ENCODE measurements at regions not wholly inside any gene's neighbourhood (a gene's known extent, or its start where the extent isn't known, plus 50 kb on each side); places are given as distances from the start of the nearest gene placed in this dataset.

- TF ChIP-seq CTCF (IDR thresholded peaks at IDR 0.05 in 8 of 11, conservative IDR thresholded peaks at IDR 0.05 in 3 of 11) (no peak), POLR2A (IDR thresholded peaks at IDR 0.05) (no peak)
These were observed 432.9 kb downstream of the SETD4 start for GRCh38 chr21:35627462-35627861.

All from spleen (tissue), 7 donors.